Fibroblast of skin of back (primary cell): ENCODE measurements at regions not wholly inside any gene's neighbourhood (a gene's known extent, or its start where the extent isn't known, plus 50 kb on each side); places are given as distances from the start of the nearest gene placed in this dataset.

Source experiments
- DNase-seq: peaks from one replicate; pipeline ENCODE4 v3.0.0-alpha.2; 2013

DNA sequence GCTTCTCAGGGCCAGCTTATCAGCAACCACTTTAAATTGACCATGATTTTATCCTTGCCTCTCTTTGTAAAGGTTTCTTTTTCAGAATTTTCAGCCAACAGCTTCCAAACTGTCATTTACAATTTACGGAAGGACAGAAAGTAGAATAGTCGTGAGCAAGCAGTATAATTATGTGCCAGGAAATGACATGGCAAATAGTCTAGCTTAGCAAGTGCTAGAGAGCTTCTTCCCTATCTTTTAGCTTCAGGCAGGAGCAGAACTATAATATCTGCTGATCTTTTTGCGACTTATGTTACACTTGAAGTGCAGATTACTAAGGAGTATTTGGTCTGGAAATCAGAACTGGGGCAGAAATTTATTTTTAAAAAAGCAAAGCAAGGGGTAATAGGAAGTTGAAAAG is 123.0 kb upstream of the AP1S2 start:
- DNase-seq: no peak

DNA sequence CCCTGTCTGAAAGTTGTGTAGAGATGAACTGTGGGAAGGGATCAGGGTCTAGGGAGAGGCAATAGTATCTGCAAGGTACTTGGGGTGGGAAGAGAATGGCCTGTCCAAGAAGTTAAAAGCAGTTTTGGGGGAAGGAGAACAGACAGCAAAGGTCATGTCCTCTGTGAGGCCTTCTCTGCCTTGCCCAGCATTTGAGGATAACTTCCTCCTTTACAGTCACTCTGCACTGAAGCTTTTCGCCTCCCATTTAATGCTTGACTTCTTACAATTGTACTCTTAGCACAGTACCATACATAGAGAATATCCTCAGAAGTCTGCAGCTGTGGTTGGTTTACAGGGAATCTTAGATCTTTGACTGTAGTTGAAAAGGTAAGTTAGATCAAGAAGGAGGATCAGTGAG is 121.8 kb upstream of the AP1S2 start:
- no peak for DNase-seq

DNA sequence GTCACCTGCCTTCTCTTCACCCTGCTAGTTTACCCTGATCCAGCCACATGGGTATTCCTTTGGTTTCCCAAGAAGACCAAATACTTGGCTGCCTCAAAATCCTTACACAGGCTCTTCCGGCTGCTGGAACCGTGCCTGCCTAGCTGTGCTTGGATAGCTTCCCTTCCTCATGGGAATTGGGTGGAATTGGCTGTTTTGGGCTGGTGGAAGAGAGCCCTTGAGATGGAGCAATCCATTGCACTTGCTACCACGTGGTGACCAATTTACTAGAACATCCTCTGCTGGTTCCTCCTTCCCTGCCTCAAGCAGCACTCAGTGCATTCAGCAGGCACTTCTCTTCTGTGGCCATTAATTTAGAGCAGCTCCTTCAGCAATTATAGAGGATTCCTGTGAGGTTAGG is 119.3 kb upstream of the AP1S2 start:
- peak; percentile 2 for DNase-seq

DNA sequence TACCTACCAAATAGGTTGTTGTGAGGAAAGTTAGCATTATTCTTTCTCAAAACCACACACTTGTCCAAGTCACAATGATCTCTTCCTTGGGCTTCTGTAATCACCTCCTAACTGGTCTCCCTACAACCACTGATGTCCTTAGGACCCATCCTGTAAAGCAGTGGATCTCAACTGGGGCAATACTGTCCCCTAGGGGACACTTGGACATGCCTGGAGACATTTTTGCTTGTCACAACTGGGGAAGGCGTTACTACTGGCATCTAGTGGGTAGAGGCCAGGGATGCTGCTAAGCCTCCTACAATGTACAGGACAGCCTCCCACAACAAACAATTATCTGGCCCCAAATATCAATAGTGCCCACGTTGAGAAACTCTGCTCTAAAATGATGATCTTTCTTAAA is 118.7 kb upstream of the AP1S2 start:
- peak; percentile 34 for DNase-seq

DNA sequence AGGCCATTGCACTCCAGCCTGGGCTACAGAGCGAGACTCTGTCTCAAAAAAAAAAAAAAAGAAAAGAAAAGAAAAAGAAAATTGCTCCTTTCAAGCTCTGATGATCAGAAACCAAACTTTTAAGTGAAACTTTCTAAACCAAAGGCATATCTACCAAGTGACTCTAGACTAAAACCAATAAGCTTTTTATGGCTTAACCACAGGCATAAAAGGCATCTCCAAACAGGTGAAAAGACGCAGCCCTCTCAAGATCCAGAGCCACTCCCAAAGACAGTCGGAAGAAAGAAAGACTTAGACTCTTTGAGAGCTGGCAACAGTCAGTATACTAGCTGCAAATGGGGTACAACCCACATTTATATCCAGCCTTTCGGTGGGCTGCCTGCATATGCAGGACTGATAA is 117.1 kb upstream of the AP1S2 start:
- DNase-seq: no peak

DNA sequence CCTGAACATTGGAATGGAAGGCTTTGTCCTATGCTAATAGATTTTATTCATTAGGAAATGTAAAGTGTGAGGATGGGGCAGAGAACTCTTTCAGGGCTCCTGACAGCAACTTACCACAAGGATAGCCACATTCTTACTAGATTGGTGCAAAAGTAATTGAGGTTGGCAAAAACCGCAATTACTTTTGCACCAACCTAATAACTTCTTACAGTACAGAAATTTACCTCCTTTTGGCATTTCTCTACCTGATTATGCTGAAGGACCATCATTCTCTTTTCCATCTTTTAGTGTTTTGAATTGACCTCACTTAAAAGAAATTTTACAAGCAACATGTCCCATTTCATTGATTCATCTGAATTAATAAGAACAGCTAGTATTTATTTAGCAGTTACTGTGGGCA is 109.2 kb upstream of the AP1S2 start:
- no peak for DNase-seq

DNA sequence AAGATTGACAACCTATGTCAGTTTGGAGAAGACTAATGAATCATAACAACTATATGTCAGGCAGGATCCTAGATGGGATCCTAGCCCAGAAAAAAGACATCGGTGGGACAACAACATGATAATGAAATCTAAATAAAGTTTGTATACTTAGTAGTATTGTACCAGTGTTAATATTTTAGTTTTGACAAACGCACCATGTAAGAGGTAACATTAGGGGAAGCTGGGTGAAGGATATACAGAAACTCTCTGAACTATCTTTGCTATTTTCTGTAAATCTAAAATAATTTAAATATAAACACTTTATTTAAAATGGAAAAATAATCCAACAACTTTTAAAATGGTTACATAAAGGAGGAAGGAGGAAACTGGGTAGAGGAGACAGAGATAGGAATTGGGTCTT is 105.6 kb upstream of the AP1S2 start:
- no peak for DNase-seq

DNA sequence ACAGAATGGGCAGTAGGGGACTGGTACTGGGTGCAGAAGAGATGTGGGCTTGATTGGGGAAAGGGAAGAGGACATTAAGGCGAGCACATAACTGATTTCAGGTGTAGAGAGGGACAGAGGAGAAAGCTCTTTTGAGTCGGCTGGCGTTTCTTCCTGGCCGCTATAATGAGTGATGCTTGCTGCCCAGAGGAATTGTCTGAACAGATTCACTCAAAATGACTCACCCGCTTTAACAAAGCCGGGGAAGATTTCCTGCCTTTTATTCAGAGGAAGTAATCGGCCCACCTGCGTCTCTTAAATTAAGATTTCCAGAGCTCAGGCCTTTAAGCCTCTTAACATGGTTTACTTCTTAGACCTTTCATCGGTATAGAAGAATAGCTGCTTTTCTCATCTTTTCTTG is 102.1 kb upstream of the AP1S2 start:
- peak; percentile 20 for DNase-seq

DNA sequence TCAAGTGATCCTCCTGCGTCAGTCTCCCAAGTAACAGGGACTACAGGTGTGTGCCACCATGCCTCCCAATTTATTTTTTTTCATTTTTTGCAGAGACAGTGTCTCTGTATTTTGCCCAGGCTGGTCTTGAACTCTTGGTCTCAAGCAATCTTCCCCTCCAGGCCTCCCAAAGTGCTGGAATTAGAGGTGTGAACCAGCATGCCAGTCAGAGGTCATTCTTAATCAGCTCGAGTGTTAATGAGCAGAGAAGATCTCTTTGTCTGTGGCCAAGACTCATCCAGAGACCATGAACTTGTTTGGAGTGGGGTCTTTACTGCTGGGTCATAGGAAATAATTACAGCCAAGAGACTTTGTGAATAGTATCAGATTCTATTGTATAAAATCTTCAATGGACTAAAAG is 99.2 kb upstream of the AP1S2 start:
- no peak for DNase-seq

DNA sequence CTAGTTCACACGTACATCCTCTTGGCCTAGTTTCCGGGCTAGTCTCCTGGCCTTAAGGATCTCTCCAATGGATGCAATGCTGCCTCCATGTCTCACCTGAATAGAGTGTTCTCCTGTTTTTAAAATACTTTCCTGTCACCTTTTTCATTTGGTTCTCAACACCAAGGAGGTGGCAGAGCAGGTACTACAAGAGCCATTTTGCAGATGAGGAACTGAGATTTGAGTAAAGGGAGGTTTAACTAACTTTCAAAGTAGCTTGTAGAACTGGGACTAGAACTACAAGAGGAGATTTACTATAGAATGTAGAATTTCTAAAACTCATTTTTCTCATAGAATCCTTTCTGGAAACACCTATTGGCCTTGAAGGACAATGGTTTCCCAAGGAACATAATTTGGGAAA is 97.6 kb upstream of the AP1S2 start:
- no peak for DNase-seq

DNA sequence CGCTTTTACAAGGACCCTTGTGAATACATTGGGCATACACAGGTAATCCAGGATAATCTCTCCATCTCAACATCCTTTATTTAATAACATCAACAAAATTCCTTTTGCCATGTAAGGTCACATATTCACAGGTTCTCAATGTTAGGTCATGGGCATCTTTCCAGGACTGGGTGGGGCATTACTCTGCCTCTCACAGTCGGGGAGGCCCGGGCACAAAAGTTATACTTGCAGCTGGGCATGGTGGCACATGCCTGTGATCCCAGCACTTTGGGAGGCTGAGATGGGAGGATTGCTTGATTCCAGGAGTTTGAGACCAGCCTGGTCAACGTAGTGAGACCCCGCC is 93.7 kb upstream of the AP1S2 start:
- peak; percentile 1 for DNase-seq

DNA sequence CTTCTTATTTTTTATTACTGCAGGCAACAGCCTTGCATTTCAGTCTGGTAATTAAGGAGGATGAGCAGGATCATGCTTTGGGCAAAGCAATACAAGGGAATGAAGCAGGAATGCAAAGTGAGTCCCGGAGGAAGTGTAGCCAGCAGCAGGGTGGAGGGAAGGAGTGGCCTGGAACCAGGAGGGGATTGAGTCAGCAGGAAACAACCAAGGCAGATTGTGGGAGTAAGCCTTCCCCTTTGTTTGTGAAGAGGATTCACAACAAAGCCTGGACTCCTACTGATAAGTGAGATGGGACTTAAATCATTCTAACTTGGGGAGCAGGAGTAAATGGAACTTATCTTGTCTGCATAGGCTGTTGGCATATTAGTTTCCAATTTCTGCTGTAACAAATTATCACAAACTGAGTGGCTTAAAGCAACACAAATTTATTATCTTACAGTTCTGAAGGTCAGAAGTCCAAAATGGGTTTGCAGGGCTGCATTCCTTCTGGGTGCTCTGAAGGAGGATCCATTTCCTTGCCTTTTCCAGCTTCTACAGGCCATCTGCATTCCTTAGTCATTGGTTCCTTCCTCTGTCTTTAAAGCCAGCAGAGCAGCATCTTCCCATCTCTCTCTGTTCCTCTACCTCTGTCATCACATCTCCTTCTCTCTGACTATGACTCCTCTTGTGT is 93.2 kb upstream of the AP1S2 start:
- peak; percentile 75 for DNase-seq

DNA sequence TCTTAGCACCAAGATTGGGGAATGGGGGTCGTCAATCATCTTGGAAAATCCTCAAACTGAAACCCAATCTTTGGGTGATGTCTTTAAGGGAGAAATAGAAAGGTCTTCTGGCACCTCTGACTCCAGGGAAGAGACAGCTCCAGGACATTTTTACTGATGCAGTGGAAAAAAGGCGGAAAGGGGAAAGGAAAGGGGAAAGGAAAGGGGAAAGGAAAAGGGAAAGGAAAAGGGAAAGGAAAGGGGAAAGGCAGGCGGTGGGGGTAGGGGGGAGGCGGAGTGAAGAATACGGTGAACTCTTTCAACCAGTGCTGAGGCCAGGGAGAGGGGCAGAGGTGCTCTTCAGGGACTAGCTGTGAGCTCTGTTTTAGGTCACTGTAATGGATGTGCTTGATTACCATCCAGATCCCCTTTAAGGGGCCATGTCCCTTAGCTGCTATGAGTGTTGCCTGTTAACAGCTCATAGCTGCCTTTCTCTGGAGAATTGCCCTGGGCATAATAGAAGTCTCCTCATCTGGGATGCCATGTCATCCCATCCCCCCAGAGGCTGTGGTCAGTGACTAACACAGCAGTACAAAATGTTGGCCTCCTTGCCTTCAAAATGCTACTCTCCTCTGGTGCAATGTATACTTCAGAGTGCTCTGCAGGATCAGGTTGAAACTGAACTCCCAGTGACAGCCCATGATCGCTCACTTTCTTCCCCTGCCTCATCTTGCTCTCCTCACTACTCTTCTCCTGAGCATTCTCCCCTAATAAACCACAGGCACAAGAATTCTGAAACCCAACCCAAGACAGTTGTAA is 92.4 kb upstream of the AP1S2 start:
- DNase-seq: peak; percentile 92

DNA sequence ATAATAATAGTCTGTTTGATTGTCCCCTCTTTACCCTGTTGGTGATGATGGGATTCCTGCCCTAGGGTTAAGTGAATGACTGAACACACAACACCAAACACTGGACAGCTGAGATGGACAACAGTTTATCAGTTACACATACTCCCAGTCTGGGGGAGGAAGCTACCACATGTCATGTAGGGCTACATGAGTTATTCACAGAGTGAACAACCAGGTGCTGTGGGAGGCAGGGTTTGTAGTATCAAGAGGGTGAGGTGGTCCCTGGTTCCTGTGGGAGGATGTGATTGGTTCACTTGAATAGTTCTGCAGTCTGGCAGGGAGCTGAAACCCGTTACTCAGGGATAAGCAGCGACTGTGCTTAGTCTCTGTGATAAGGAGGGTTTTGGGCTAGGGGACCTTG is 88.8 kb upstream of the AP1S2 start:
- no peak for DNase-seq

DNA sequence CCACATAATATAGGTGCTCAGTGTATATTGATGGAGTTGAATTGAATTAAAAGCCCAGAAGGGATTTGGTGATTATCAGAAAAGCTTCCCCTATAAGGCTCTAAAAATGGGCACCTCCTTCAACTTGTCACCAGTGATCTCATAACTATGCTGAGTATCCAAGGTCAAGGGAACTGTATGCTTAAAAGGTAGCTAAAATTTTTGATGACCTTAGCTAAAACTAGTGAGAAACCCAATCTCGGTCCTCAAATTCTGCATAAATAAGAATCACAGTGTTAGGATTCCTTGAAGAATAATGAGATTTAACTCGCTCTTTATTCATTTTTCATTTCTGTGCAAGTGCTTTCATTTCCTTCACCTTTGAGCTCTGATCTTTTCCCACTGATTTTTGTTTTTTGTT is 87.7 kb upstream of the AP1S2 start:
- DNase-seq: no peak

DNA sequence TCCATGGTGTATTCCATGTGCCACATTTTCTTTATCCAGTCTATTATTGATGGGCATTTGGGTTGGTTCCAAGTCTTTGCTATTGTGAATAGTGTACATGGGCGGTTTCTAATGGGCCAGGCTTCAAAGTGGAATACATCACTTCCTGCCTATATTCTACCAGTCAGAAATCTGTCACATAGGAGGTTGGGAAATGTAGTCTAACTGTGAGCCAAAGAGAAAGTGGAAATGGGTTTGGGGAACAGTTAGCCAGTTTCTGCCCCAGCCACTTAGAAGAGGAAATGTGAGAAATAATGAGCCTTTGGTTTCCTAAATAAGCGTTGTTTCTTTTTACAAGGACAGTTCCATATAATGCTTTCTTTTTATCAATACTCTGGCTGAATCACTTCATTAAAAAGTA is 85.1 kb upstream of the AP1S2 start:
- DNase-seq: no peak

DNA sequence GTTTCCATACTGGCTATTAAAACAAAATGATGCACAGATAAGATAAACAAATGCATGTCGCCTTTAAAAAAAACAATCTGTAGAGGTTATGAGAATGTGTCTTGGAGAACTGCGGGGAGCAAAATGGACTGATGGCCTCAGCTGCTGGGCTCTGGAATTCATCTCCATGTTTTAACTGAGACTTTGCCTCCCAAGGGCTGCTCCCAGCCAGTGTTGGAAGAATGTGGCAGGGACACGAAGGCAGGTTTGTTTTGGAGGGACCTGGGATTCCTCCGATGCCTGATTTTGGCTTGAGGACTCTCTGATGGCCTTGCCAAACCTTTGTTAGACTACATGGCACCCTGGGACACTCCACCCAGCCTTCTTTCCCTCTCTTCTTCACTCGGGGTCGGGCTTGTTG is 83.5 kb upstream of the AP1S2 start:
- no peak for DNase-seq

DNA sequence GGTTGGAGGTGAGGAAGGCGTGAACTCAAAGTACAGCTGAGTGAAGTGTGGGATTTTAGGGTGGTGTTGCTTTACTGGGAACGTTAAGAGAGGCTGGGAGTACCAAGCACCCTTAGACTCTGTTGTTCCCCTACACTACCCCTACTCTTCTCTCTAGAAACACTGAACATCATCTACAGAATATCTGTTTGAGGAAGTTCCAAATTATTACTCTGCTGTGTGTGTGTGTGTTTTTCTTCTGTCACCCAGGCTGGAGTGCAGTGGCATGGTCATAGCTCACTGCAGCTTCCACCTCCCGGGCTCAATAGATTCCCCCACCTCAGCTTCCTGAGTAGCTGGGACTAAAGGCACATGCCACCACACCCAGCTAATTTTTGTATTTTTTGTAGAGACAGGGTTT is 76.7 kb upstream of the AP1S2 start:
- DNase-seq: no peak

DNA sequence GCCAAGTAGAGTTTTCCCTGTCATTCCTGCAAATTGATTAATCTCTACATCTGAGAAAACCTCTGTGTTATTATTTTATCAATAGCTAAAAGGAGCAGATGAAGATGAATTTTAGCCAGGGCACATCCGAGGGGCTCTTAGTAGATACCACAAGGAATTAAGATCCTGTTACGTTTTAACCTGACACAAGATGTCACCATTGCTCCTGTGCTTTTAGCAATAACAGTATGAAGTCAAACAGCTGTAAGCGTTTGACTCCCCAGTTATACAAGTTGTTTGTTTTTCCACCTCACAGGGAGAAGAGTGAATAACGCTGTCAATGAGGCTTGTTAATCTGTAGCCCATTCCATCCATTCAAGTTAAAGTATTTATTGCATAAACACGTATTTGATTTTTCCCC is 76.0 kb upstream of the AP1S2 start:
- DNase-seq: peak; percentile 49

DNA sequence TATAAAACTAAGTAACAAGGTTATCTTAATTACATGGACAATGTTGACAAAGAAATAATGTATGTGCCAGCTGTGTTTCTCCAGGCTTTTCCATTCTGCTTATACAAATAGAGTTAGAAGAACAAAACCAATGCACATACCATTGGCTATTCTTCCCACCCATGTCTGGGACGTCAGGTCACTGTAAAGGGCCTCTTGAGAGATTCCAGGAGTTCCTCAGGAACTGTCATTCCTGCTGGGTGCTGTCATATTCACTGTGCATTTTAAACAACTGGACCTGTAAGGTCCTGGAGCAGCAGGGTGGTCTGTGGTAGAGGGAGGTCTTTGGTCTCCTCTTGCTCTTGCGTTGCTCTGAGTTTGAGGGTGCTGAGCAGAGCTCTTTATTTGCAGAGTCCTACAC is 74.6 kb upstream of the AP1S2 start:
- peak; percentile 42 for DNase-seq

DNA sequence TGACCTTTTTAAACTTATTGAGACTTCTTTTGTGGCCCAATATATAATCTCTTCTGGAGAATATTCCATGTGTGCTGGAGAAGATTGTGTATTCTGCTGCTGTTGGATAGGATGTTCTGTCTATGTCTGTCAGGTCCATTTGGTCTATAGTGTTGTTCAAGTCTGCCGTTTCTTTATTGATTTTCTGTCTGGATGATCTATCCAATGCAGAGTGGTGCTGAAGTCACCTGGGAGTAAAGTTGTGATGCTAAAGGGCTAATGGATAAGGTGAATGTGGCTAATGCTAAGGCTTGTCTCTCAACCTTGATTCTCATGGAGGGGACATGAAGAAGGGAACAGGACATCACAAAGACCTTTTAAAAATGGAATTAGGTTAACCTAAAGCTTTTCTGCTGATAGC is 72.0 kb upstream of the AP1S2 start:
- DNase-seq: no peak

DNA sequence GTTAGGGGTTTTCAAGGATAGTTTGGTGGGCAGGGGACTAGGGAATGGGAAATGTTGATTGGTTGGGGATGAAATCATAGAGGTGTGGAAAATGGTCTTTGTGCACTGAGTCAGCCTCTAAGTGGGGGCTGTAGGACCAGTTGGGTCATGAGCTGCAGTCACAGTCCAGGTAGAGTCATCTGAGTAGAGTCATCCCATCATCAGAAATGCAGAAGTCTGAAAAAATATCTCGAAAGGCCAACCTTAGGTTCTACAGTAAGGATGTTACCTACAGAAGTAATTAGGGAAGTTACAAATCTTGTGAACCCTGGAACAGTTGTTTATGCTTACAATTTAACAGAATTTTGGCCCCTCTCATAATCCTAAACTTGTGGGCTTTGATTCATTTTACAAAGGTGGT is 63.4 kb upstream of the AP1S2 start:
- no peak for DNase-seq

DNA sequence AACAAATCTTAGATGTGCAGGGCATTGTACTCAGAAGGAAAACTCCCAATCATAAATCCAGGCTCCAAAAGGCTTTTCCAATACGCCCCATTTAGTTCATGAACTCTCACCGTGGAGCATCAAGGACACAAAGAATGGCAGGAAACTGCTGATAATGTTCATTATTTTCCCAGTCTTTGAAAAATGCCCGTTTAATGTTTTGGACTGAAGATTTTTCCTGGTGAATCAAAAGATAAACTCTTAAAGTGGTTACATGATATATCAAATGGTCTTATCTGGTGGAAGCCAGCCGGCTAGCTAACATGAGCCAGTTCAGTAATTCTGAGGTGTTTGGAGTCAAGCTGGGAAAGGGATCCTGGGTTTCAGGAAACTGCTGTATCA is 62.1 kb upstream of the AP1S2 start:
- no peak for DNase-seq

DNA sequence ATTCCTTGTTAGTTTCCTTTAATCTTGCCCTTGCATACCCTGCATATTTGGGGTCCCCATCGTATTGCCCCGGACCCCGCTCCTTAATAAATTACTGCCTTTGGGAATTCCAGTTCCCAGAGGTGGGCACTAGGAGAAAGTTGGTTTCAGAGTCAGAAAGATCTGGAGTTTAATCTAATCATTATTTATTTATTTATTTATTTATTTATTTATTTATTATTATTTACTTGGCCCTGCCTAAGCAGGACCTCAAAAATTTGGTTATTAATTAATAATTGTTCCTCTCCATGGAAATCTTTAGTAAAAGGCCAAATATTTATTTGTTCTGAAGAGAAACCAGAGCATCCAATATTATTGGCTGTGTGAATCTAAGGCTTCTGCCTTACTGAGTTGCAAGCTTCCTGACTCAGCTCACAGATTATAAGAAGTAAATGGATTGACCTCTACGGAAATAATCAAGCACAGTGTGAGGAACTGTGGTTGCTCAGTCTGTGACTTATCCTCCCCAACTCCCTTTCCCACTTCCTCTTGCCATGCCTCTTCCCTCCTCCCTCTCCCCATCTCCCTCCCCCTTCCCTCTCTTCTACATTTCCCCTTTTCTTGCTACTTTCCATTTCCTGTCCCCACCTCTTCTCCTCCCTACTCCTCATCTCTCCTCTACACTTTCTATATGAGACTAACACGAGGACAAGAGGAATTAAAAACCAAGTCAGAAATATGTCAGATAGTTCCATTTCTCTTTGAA is 61.5 kb upstream of the AP1S2 start:
- DNase-seq: no peak
